Activated T-cell treated with anti-CD3 and anti-CD28 coated beads, Interleukin-2, amount 50 U/mL, for 72 hours (primary cell): ENCODE measurements at regions not wholly inside any gene's neighbourhood (a gene's known extent, or its start where the extent isn't known, plus 50 kb on each side); places are given as distances from the start of the nearest gene placed in this dataset.

ENCODE experiments used
- ATAC-seq, 2 donors: fragments of 150-1000 bp; cut with Tn5 transposase; replicated peaks in 1 of 2; 2 replicates each; pipeline ENCODE4 v1.10.0; 2021; ENCODE audit warnings: moderate library complexity in 2 of 2, mild to moderate bottlenecking in 1 of 2
- DNase-seq, 2 donors: peaks; one replicate each; pipeline ENCODE4 v3.0.0; 2021 to 2022; ENCODE audit warnings: mixed read lengths in 1 of 2
- H3K27ac Mint-ChIP-seq: one replicate; pipeline ENCODE4 v1.8.0; 2022; ENCODE audit warnings: mild to moderate bottlenecking, moderate library complexity, mixed read lengths
- H3K27me3 Mint-ChIP-seq: one replicate; pipeline ENCODE4 v1.8.0; 2022; ENCODE audit warnings: low read depth, mixed read lengths
- H3K36me3 Mint-ChIP-seq, 2 donors: one replicate each; pipeline ENCODE4 v1.8.0; 2022; ENCODE audit warnings: mixed read lengths in 2 of 2, mild to moderate bottlenecking in 1 of 2; ENCODE audit not compliant: insufficient read depth in 2 of 2
- H3K4me1 Mint-ChIP-seq: one replicate; pipeline ENCODE4 v1.8.0; 2022; ENCODE audit warnings: low read depth, mixed read lengths
- H3K4me3 Mint-ChIP-seq, 2 donors: one replicate each; pipeline ENCODE4 v1.8.0; 2022; ENCODE audit warnings: mild to moderate bottlenecking in 2 of 2, mixed read lengths in 2 of 2, moderate library complexity in 2 of 2
- H3K9me3 Mint-ChIP-seq, 2 donors: one replicate each; pipeline ENCODE4 v1.8.0; 2022; ENCODE audit warnings: mixed read lengths in 2 of 2

GRCh38 chr11:109586789-109587188 is 164.8 kb downstream of the C11orf87 start:
- H3K4me1 Mint-ChIP-seq = no peaks in the 10 kb centered on the region
- no peaks in the 10 kb centered on the region for H3K36me3 Mint-ChIP-seq
- H3K27me3 Mint-ChIP-seq = no peaks in the 10 kb centered on the region
- H3K27ac Mint-ChIP-seq = no peak overlapping the region
- DNase-seq (no peak), ATAC-seq (no peak)
- H3K4me3 Mint-ChIP-seq = no peak overlapping the region
- peaks cover 3 to 4% of the 10 kb centered on the region in 2 donors for H3K9me3 Mint-ChIP-seq

DNA sequence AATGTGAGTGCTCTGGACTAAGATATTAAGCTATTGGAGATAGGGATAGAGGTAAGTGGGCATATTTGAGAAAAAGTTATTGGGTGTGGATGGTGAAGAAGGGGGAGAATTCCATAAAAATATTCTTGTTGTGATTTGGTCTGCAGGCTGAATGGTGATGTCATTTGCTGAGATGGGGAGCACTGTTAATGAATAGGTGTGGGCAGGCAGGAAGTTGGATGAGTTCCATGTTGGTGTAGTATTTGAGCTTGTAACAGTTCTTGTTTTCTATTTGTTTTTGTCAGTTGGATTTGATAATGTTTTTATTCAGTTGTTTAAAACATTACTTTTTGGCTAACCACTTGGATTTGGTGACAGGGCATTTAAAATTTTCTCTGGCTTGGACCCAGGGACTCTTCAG is 168.8 kb downstream of the C11orf87 start:
- DNase-seq = no peak
- Mint-ChIP-seq H3K9me3 (peaks cover 3 to 4% of the 10 kb centered on the region in 2 donors), H3K27me3 (no peaks in the 10 kb centered on the region), H3K4me3 (no peak overlapping the region), H3K4me1 (no peaks in the 10 kb centered on the region), H3K36me3 (no peaks in the 10 kb centered on the region), H3K27ac (no peak overlapping the region)
- no peak for ATAC-seq

GRCh38 chr11:109597336-109597735 is 175.3 kb downstream of the C11orf87 start:
- Mint-ChIP-seq H3K4me1 (no peaks in the 10 kb centered on the region), H3K4me3 (no peak overlapping the region), H3K27me3 (no peaks in the 10 kb centered on the region), H3K9me3 (peaks cover 0 to 2% of the 10 kb centered on the region in 2 donors), H3K36me3 (no peaks in the 10 kb centered on the region), H3K27ac (no peak overlapping the region)
- ATAC-seq (no peak), DNase-seq (no peak)

DNA sequence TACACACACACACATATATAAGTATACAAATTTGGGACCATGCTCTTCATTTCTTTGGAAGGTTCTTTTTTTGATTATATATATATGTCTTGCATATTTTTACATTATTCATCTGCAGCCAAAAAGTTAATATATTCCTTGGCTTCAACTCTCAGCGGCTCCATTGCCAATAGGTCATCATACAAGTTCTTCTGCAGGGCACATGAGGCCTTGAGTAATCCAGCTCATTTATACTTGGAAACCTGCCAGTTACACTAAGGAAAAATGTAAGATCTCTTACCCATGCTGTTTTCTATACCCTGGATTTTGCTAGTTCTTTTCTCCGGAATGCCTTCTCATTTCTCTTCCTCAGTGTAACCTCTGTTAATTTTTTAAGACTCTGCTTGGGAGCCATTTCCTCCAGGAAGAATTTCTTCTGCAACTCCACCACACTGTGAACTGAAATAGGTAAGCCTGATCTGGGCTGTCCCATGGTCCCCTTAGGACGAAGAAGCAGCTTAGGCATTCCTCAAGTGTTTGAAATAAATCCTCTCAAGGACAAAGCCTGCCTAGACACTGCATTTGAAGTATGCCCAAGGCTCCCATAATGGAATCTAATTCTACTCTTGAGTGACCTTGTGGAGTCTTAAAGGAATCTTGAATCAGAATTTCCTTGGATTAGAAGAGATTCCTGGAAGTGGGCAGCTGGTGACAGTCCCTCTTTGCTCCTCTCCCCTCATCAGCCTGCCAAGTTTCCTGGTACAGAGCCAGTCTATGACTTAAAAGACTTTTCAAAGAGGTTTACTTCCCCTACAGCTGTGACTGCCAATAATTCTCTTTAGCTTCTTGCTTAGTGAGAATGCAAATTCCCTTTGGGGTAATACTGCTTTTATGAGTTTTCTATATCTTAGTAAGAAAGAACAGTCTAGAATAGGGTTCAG is 182.8 kb downstream of the C11orf87 start:
- DNase-seq (no peak), ATAC-seq (no peak)
- Mint-ChIP-seq H3K4me1 (no peaks in the 10 kb centered on the region), H3K9me3 (no peaks in the 10 kb centered on the region), H3K36me3 (no peaks in the 10 kb centered on the region), H3K27me3 (no peaks in the 10 kb centered on the region), H3K27ac (no peak overlapping the region), H3K4me3 (no peak overlapping the region)

GRCh38 chr11:109606256-109606655 is 184.3 kb downstream of the C11orf87 start:
- DNase-seq = no peak
- H3K27ac Mint-ChIP-seq = no peak overlapping the region
- no peaks in the 10 kb centered on the region for H3K36me3 Mint-ChIP-seq
- H3K27me3 Mint-ChIP-seq = no peaks in the 10 kb centered on the region
- no peaks in the 10 kb centered on the region for H3K9me3 Mint-ChIP-seq
- no peaks in the 10 kb centered on the region for H3K4me1 Mint-ChIP-seq
- no peak for ATAC-seq
- no peak overlapping the region for H3K4me3 Mint-ChIP-seq

- Mint-ChIP-seq H3K9me3 (peaks cover 2 to 6% of the 10 kb centered on the region in 2 donors), H3K4me3 (no peak overlapping the region), H3K27ac (no peak overlapping the region), H3K27me3 (no peaks in the 10 kb centered on the region), H3K4me1 (no peaks in the 10 kb centered on the region), H3K36me3 (no peaks in the 10 kb centered on the region)
- DNase-seq (no peak), ATAC-seq (no peak)
Measured at GRCh38 chr11:109609454-109610185, 187.6 kb downstream of the C11orf87 start.

DNA sequence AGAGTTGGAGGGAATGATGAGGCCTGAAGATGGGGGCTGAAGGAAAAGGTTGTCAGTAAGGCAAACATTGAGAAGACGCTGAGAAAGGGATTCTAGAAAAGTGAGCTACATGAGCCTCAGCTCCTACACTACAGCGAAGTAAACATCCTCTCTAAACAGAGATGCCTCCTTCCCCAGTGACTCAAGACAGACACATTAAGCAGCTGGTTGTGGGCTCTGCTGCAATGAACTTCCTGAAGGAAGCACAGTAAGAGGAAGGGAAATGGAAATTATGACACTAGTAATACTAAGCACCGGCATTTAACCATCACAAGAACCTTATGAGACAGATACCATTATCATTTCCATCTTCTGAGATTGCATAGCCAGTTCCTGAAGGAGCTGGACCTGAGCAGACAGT is 190.5 kb downstream of the C11orf87 start:
- H3K9me3 Mint-ChIP-seq = peaks cover 5 to 6% of the 10 kb centered on the region in 2 donors
- no peaks in the 10 kb centered on the region for H3K4me1 Mint-ChIP-seq
- H3K27ac Mint-ChIP-seq = no peak overlapping the region
- DNase-seq = no peak
- H3K27me3 Mint-ChIP-seq = no peaks in the 10 kb centered on the region
- H3K4me3 Mint-ChIP-seq = no peak overlapping the region
- no peaks in the 10 kb centered on the region for H3K36me3 Mint-ChIP-seq
- no peak for ATAC-seq

GRCh38 chr11:109619498-109619897 is 197.5 kb downstream of the C11orf87 start:
- no peak overlapping the region for H3K27ac Mint-ChIP-seq
- no peak overlapping the region for H3K4me3 Mint-ChIP-seq
- no peaks in the 10 kb centered on the region for H3K27me3 Mint-ChIP-seq
- no peak for ATAC-seq
- H3K4me1 Mint-ChIP-seq = no peaks in the 10 kb centered on the region
- DNase-seq = no peak
- peaks cover 0 to 3% of the 10 kb centered on the region in 2 donors for H3K36me3 Mint-ChIP-seq
- peaks cover 10 to 12% of the 10 kb centered on the region in 2 donors for H3K9me3 Mint-ChIP-seq

- H3K27ac Mint-ChIP-seq = no peak overlapping the region
- no peaks in the 10 kb centered on the region for H3K4me1 Mint-ChIP-seq
- ATAC-seq (no peak), DNase-seq (no peak)
- no peaks in the 10 kb centered on the region for H3K27me3 Mint-ChIP-seq
- H3K9me3 Mint-ChIP-seq = peaks cover 5 to 6% of the 10 kb centered on the region in 2 donors
- H3K4me3 Mint-ChIP-seq = no peak overlapping the region
- H3K36me3 Mint-ChIP-seq = no peaks in the 10 kb centered on the region
Measured at GRCh38 chr11:109629734-109630133, 207.7 kb downstream of the C11orf87 start.

DNA sequence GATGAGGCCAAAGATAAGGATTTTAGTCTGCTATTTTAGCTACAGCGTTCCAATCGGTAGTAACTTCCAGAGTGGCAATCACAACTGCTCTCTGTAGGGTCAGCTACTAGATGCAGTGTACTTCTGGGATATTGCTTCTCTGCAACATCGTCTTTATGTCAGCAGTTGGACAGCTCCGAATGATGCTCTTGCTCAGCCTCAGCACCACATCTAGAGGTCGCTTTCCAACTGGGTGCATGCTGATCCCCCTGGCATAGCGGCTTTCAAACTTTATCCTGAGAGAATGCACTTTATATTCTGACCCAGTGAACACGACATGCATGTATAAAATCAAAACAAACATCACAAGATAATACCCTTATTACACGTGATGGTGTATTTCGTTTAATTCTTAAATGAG is 219.6 kb downstream of the C11orf87 start:
- Mint-ChIP-seq H3K4me1 (no peaks in the 10 kb centered on the region), H3K27ac (no peak overlapping the region), H3K27me3 (no peaks in the 10 kb centered on the region), H3K9me3 (peaks cover 3 to 10% of the 10 kb centered on the region in 2 donors), H3K36me3 (no peaks in the 10 kb centered on the region), H3K4me3 (no peak overlapping the region)
- DNase-seq = no peak
- ATAC-seq = no peak

DNA sequence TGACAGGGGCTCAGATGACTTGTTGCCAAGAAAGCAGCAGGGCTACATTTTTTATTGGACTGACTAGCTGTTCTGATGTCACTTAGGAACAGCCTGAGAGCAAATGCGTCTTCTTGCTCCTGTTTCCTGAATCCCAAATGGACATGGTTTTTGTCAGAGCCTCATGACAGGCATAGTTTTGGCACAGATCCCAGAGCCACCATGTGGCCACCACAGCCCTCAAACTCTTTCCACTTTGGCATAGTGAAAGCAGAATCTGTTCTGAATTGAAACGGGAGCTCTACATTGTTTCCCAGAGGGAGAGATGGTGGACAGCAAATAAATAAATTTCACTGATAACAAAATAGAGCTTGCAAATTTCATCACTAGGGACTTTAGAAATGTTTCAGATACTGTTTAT is 222.2 kb downstream of the C11orf87 start:
- no peaks in the 10 kb centered on the region for H3K36me3 Mint-ChIP-seq
- ATAC-seq (no peak), DNase-seq (no peak)
- no peaks in the 10 kb centered on the region for H3K27me3 Mint-ChIP-seq
- H3K4me3 Mint-ChIP-seq = no peak overlapping the region
- H3K27ac Mint-ChIP-seq = no peak overlapping the region
- peaks cover 1 to 2% of the 10 kb centered on the region in 2 donors for H3K9me3 Mint-ChIP-seq
- no peaks in the 10 kb centered on the region for H3K4me1 Mint-ChIP-seq

DNA sequence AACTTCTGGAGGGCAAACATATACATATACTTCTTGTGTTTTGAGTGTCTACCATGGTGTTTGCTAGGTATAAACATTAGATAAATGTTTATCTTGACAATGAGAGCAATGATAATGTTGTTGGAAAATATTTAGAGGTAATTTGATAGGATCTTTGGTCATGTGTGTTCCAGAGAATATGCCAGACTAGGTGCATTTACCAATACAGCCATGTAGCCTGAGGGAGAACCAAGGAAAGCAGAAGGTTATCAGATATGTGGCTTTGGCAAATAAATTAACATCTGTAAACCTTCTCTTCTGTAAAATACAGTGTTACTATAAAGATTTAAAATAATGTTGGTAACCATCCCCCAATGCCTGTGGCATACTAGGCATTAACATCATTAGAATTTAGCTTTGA is 226.8 kb downstream of the C11orf87 start:
- Mint-ChIP-seq H3K27me3 (no peaks in the 10 kb centered on the region), H3K4me1 (no peaks in the 10 kb centered on the region), H3K9me3 (no peaks in the 10 kb centered on the region)

DNA sequence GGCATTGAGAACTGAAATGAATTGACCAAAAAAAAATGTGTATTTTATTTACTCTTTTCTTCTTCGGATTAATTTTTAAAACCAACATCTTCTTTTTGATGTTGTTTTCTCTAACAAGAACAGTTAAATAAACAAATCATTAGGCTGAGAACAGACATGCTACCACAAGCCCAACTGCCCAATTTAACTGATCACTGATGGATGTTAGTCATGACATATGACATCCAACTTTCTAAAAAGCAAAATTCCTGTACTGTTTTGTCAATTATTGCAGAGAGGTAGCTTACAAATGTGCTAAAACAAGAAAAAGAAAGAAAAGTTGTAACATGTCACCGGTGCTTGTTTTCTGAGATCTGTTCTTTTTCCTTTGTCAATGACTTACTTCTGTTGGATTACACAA is 232.1 kb downstream of the C11orf87 start:
- Mint-ChIP-seq H3K36me3 (no peaks in the 10 kb centered on the region), H3K27me3 (no peaks in the 10 kb centered on the region), H3K4me3 (no peak overlapping the region), H3K27ac (no peak overlapping the region), H3K4me1 (no peaks in the 10 kb centered on the region), H3K9me3 (no peaks in the 10 kb centered on the region)
- DNase-seq = no peak
- ATAC-seq = no peak

More for the DNA sequence above, 226.8 kb downstream of the C11orf87 start:
- Mint-ChIP-seq H3K36me3 (no peaks in the 10 kb centered on the region), H3K27ac (no peak overlapping the region), H3K4me3 (no peak overlapping the region)
- ATAC-seq (no peak), DNase-seq (no peak)
